LHCN-M2 (cell line): ENCODE measurements at regions not wholly inside any gene's neighbourhood (a gene's known extent, or its start where the extent isn't known, plus 50 kb on each side); places are given as distances from the start of the nearest gene placed in this dataset.
A peak's percentile ranks its signal among the peaks of the same experiment; 100 is the strongest.

ENCODE experiments used
- DNase-seq: peaks from one replicate; pipeline ENCODE4 v3.0.0-alpha.2; 2012; ENCODE audit warnings: low read depth

GRCh38 chr4:8774071-8774470 is 97.6 kb downstream of the HMX1 start:
- no peak for DNase-seq

GRCh38 chr4:8773124-8773931 is 98.3 kb downstream of the HMX1 start:
- no peak for DNase-seq

- DNase-seq, result no peak
These were observed 99.0 kb downstream of the HMX1 start for GRCh38 chr4:8772499-8773123.

- no peak for DNase-seq
These were observed 100.0 kb downstream of the HMX1 start for GRCh38 chr4:8771666-8772065.

DNA sequence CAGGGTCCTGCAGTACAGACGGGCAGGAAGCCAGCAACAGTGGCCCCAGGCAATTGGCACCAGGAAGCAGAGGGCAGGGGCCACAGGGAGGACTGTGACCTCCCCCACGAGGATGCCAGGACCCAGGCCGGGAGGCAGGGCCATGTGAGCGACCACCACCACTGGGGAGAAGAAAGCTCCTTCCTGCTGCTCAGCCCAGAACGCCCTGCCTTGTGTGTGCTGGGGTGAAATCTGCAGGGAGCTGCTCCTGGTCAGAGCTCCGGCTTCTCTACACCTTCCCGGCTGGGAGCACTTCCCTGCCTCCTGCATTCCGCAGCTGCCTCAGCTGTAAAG is 100.4 kb downstream of the HMX1 start:
- no peak for DNase-seq

DNA sequence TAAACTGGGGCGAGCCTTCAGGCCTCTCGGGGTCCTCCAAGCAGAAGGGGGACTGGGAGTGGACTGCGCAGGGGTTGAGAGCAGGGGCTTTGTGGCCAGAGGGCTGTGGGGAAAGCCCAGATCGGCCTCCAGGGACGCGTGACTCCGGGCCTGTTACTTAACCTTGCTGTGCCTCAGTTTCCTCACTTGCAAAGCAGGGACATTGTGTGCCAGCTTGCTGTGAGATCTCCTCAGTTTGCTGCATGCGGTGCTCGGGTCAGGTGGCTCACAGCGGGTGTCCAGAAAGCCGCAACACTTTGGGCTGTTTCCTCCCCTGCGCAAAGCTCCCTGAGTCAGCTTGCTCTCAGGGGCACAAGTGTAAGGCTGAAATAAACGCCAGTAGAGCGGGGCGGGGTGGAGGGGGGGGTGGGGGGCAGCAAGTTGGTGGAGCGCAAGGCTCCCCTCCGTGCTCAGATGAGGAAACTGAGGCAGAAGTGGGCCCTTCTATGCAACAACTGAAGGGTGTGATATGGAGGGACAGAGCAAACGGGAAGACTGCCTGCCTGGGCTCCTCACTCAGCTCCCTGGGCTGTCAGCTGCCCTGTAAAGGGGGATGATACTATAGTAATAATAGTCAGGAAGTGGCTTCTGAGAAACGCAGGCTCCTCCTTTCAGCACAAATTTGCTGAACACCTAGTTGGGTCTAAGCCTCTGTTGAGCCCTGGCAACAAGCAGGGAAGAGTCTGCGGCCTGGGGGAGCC is 101.0 kb downstream of the HMX1 start:
- DNase-seq, result no peak

GRCh38 chr4:8769645-8770517 is 101.8 kb downstream of the HMX1 start:
- peak; percentile 1 for DNase-seq

DNA sequence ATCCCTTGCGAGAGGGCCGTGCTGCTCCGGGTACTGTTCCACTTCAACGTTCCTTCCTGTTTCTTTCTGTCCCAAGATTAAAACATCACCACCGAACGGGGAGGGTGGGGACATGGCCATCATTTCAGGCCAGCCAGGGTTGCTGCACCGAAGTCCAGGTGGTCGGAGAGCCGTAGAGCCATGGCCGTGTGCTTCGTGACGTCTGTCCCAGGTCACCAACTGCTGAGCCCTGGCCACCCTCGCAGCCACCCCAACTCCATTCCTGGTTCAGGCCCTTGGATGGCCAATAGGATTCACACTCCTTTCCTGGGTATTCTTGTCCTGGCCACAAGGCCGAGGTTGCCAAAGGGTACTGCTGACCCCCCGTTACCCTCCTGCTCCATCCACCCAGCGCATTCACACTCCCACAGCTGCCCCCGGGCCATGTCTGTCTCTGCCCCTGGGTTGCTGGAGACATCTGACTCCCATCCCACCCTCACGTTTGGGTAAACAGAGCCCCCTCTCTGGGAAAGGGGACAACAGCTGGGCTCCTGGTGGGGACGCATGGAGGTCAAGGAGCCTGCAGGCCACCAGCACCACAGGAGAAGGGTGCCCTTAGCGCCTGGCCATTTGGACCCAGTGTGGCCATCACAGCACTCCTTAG is 103.2 kb downstream of the HMX1 start:
- DNase-seq, result no peak

DNA sequence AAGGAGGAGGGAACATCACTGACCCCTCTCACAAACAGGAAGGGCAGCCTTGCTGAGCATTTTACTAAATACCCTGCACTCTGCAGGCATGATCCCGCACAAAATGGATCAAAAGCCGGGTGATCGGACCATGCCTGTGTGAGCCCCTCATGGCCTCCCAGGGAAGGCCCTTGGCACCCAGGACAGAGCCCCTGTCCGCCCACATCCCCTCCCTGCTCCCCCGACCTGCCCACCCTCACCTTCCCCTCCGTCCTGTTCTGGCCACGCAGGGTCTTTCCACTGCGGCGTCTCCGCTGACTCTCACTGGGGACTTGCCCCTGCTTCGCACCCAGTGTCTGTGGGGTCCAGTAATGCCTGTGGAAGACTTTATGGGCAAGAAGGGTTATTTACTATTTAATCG is 105.0 kb downstream of the HMX1 start:
- no peak for DNase-seq

DNA sequence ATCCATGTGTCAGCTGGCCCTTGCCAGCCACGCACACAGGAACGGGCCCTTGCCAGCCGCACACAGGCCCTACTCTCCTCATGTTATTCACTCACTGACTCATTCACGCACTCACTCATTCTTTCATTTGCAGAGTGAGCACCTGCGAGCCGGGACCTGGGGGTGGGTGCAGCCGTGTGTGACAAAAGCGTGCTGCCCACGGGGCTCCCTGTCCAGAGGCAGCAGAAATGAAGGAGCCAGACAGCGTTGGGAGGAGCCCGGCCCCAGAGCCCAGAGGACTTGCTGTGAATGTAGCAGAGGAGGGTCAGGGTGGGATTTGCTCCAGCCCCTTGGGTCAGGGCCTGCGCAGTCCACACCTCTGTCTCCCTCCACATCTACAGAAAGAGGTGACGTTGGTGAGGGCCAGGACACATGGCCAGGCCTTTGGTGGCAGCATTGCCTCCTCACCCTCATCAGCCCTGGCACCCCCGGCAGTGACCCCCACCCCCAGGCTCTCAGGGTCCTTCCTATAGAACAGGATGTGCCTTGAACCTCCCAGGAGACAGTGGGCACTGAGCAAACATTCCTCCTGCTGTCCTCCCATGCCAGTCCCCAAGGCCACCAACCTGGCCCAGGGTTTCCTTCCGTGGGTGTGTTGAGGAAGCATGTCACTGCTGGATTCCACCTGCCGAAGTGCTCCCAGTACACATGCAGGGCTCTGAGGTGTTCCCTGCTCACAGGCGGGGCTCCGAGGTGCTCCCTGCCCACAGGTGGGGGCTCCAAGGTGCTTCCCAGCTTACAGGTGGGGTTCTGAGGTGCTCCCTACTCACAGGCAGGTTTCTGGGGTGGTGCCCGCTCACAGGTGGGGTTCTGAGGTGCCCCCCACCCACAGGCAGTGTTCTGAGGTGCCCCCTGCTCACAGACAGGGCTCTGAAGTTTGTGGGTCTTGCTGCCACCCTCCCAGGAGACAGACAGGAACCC is 105.7 kb downstream of the HMX1 start:
- no peak for DNase-seq

GRCh38 chr4:8765084-8765483 is 106.6 kb downstream of the HMX1 start:
- no peak for DNase-seq

DNA sequence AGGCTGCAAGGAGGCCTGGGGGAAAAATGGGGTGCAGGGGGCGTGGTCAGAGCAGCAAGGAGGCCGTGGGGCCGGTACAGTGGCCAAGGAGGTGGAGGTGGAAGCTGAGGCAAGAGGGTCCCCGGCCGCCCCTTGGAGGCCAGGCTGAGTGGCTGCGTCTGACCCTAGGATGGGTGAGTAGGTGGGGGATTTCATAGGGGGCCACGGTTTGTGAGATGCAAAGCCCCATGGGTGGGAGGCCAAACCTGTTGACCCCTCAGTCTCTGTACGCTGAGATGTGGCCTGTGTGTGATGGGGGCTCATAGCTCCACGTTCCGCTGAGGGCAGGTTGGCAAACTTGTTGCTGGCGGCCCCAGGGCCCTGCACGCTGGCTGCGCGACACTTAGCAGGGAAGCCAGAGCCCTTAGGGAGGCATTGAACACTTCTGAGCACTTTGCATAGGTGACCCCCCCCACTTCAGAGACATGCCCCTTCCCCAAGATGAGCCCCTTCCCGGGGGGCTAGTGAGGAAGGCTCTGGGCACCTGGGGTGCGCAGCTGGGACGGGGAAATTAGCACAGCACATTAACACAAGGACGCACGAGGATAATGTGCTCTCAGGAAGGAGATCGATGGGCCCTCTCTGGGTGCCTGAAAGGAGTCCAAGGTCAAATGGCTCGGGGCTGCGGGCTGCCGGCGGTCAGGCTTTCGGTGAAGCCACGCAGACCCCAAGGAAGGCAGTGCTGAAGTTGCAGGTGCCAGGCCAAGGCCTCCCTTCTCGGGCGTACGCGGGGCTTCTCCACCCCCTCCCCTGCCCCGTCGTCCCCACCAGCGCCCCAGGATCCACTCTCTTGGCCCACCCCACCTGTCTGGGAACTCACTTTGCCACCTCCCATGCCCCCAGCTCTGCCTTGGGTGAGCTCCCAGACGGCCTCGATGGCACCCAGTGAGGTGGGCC is 107.4 kb downstream of the HMX1 start:
- no peak for DNase-seq

DNA sequence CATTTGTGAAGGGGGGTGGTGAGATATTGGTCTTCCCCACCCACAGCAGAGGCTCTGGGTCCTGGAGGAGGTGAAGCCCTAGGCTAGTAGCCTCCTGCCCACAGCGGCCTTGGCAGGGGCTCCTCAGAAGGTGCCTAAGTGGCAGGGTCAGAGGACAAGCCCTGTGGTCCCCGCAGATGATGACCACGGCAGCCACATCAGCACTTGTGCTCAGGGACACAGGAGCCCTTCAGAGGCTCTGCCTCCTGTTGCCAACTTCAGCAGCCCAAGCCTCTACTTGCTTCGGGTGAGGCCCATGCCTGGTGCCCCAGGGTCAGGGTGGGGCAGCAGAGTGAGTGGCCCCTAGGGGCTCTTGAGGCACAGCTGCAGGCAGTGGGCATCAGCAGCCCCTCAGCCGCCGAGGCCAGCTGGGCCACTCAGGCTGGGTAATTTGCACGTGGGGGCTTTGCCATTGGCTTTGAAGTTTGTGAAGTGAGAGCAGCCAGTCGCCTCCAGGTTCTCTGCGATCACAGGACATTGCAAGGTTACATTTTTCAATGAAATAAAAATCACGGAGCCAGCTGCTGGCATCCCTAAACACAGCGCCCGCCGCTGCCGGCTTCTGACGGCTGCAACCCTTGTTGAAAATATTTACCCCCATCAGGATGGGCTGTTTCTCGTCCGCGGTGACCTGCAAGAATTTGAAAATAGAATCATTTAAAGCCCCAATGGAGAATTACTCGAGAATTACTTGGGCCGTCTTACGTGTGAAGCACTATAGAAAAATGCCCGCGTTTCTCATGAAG is 108.5 kb downstream of the HMX1 start:
- DNase-seq, result no peak

DNA sequence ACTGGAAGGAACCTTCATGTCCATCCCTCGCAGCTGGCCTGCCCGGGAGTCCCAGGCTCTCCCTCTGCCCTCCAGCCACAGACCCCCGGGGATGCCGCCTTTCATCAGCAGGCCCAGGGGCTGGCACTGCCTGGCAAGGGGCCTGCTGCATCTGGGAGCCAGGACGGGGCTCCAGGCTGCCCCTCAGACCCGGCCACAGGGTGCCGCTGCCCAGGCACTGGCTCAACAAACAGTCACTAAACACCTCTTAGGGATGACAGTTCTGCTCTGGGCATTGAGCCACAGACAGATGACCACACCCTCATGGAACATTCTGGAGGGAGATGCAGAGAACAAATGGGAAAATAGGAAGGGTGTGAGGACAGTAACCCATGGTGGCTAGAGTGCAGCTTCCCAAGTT is 109.3 kb downstream of the HMX1 start:
- DNase-seq, result no peak

DNA sequence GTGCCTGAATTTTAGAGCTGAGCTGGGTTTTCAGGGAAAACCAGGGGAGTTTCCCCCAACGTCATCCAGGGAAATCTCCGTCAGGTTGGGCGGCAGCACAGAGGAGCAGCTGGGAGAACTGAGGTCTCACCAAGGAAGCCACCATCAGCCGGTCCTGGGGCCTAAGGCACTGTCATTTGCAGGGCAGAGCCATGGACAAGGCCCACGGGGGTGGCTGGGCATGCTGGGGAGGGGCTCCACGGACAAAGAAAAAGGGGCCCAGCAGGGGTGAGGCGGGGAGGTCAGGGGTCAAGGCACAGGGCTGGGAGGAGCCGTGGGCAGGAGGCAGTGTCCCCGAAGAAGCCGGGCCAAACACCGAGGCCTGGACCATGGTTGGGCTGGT is 109.8 kb downstream of the HMX1 start:
- no peak for DNase-seq

DNA sequence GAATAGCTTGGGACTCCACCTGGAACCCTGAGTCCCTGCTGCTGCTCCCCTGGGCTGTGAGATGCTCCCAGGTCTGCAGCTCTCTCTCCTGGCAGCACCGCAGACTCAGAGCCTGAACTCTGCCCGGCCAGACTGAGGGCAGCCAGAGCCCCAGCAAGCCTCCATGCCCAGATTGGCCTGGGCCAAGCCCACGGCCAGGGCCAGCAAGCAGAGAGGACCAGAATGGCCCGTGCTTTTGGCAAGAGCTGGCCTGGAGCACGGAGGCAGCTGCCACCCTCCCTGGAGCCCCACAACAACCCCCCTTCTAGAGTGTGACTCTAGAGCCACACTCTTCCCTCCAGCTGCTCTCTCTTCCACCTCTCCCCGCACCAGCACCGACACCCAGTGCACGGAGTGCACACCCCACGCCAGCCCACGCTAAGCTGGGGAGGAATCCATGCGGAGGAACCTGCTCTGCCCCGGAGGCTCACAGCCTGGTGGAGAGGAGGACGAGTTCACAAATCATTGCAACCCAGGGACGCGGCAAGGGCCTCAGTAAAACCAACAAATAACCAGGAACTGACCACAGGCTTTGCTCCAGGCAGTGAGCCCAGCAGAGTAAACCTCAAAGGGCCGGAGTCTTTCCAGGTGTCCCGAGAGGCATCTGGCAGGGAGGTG is 110.3 kb downstream of the HMX1 start:
- DNase-seq, result no peak

DNA sequence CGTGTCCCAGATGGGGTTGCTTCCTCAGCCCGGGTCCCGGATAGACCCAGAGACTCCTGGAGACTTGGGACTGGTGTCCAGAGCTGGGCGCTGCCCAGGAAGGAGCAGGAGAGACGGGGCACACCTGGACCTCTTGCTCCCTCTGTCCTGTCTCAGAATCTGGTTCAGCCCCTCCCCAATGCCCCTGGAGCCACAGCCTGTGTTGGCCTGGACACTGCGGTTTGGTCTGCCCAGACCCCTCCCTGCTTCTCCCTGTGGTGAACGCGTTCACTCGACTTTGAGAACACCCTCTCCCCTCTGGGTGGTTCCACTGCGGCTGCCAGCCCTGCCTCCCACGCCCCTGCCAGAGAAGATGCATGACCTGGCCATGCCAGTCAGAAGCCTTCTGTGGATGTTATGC is 111.1 kb downstream of the HMX1 start:
- no peak for DNase-seq

DNA sequence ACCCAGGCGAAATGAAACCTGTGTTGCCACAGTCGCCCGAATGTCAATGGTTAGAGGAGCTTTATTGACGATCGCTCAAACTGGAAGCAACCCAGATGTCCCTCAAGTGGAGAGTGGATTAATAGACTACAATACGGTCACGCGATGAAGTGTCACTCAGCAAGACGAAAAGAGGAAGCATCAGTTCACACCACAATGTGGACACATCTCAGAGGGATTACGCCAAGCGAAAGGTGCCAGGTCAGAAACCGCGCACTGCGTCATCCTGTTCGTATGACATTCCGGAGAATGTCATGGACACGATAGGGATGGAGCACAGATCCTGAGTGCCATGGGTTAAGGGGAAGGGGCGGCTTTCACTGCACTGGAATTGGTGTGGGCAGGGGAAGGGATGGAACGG is 111.7 kb downstream of the HMX1 start:
- no peak for DNase-seq
